ENCODE measurements at regions not wholly inside any gene's neighbourhood (a gene's known extent, or its start where the extent isn't known, plus 50 kb on each side); places are given as distances from the start of the nearest gene placed in this dataset.
"Not testable (repeated sequence)": the region's sequence is repeated elsewhere in the genome, so short reads cannot be mapped to it uniquely, and the experiment has no call there.

DNA sequence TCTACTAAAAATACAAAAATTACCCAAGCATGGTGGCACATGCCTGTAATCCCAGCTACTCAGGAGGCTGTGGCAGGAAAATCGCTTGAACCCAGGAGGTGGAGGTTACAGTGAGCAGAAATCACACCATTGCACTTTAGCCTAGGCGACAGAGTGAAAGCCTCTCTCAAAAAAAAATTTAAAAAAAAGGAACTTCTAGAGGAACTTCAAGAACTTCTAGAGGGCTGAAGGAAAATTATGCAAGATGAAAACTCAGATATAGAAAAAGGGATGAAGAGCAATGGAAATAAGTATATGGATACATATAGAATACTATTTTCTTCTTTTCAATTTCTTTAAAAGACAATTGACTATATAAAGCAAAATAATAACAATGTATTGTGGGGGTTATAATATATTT lies 51.2 kb upstream of the PRR5 start:
- no peak for DNase-seq (ENCODE audit: low read depth, low spot score)

DNA sequence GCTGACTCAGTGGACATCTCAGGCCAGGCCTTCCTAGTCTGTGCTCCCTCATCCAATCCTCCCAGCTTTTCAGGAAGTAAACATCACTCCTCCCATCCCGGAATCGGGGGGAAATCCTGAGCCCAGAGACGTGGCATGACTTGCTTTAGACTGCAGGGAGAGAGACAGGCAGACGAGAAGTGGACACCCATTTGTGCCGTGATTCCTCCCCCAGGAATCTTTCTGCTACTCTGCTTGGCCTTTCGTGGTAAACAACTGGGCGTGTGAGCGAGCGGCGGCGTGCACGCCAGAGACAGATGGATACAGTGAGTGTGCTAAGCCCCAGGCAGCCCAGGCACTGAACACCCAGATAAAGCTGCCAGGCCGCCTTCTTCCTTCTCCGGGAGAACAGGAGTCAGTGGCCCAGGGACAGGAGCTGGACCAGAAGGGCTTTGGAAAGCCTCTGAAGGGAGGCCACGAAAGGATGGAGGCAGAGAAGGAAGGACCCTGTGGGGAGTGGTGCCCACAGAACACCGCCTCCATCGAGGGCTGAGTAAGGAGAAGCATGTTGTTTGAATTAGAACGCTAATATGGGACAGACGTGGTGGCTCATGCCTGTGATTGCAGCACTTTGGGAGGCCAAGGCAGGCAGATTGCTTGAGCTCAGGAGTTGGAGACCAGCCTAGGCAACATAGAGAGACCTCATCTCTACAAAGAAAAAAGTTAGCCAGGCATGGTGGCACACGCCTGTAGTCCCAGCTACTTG lies 53.0 kb upstream of the PRR5 start:
- no peak for DNase-seq (ENCODE audit: low read depth, low spot score)

- DNase-seq (ENCODE audit: low read depth, low spot score) = no peak
These were observed 53.8 kb upstream of the PRR5 start for GRCh38 chr22:44648085-44648820.

GRCh38 chr22:44647141-44647540 lies 54.9 kb upstream of the PRR5 start:
- no peak for DNase-seq (ENCODE audit: low read depth, low spot score)

DNA sequence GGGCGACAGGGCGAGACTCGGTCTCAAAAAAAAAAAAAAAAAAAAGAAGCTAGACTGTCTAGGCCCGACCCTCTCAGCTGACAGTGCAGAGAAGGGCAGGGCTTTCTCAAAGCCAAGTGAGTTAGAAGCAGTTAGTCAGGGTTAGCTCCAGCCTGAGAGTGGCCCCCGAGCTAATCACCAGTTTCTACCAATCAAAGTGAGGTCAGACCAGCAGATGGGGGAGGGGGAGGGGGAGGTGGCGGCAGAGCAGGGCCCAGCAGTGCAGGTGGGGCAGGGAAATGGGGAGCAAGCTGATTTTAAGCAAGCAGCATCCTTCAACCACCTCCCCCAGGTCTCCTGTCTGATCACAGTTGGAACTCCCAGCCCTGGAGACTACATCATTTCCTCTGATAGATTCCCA lies 55.3 kb upstream of the PRR5 start:
- no peak for DNase-seq (ENCODE audit: low read depth, low spot score)

DNA sequence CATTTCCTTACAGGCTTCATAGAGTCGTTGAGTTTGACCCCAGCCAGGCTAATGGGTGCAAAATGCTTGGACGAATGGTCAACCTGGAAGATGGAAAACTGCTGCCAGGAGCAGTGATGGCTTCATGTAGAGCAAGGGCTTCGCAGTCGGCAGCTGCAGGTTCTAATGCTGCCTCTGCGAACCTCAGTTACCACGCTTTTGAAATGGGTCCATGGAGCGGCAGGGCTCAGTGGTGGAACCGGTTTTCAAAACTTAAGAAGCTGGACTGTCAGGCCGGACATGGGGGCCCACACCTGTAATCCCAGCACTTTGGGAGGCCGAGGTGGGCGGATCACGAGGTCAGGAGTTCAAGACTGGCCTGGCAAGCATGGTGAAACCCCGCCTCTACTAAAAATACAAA lies 55.9 kb upstream of the PRR5 start:
- DNase-seq (ENCODE audit: low read depth, low spot score) = no peak

GRCh38 chr22:44645531-44645930 lies 56.5 kb upstream of the PRR5 start:
- DNase-seq (ENCODE audit: low read depth, low spot score) = no peak

DNA sequence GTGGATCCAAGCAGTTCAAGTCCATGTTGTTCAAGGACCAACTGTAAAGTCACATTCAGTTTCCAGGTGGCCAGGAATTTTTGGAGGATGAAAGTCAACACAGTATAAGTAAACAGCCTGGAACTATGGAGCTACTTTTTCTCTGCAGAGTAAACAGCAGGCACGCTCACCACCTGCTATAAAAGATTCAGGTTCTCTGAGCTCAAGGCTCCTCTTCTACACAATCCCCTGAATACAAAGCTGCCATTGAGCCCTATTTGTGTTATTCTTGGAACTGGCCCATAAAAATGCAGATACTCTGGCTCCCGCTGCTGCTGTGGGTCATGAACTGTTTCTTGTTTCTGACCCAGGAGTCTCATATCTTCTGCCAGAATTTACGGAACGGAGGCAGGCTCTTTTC lies 56.9 kb upstream of the PRR5 start:
- DNase-seq (ENCODE audit: low read depth, low spot score) = no peak

GRCh38 chr22:44643526-44644101 lies 58.4 kb upstream of the PRR5 start:
- DNase-seq (ENCODE audit: low read depth, low spot score) = not testable (repeated sequence)

DNA sequence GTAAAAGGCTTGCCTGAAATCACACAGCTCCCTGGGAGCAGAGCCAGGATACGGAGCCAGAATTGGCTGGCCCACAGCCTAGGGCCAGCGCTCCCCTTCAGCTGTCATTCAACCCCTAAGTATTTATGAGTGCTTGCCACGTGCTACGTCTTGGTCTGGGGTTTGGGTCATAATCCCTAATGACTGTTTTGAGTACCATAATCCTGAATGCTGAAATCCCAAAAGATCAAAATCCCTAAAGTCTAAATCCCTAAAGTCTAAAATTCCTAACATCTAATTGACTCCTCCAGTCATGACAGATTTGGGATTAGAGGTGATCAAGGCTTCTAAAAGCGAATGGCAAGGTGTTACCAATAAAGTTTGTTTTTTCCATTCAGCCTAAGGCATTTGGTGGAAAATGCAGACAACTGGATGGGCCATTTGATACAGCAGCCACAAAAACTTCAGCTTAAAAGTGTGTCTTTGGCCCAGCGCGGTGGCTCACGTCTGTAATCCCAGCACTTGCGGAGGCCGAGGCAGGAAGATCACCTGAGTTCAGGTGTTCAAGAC lies 59.8 kb upstream of the PRR5 start:
- DNase-seq (ENCODE audit: low read depth, low spot score) = no peak

DNA sequence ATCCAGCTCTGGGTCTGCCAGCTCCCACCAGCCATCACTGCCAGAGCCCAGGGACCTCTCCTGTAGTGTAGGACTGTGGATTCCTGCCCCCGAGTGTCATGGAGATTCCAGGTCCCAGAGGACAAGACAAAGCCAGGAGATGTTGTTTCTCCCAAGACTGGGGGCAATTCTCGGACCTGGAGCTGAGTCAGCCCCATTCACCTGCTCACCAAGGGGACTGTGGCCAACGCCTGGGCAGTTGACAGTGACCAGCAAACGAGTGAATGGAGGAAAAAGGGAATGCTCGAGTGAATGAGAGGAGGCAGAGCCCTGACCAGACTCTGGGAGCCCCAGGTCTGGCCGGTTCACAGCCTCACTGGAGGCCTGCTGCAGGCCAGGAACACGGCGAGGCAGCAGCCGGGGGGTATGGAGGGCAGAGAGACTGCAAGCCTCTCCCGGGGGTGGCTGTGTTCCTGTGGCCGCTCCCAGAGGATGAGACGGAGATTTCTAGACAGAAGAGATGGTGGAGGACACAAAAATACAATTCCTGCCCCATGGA lies 61.3 kb upstream of the PRR5 start:
- DNase-seq (ENCODE audit: low read depth, low spot score) = no peak

- DNase-seq (ENCODE audit: low read depth, low spot score) = no peak
These were observed 62.0 kb upstream of the PRR5 start for GRCh38 chr22:44639891-44640617.

- DNase-seq (ENCODE audit: low read depth, low spot score) = no peak
These were observed 62.8 kb upstream of the PRR5 start for GRCh38 chr22:44638971-44639760.

DNA sequence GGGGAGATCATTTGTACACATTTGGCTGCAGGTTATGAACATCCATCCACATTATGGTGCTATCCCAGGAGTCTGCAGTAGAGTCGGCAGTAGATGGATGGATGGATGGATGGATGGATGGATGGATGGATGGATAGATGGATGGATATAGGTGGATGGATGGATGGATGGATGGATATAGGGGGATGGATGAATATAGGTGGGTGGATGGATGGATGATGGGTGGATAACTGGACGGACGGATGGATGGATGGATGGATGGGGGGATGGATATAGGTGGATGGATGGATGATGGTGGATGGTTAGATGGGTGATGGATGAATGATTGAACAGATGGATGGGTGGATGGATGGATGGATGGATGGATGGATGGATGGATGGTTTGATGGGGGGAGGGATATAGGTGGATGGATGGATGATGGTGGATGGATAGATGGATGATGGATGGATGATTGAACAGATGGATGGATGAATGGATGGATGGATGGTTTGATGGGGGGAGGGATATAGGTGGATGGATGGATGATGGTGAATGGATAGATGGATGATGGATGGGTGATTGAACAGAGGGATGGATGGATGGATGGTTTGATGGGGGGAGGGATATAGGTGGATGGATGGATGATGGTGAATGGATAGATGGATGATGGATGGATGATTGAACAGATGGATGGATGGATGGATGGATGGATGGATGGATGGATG lies 65.3 kb upstream of the PRR5 start:
- not testable (repeated sequence) for DNase-seq (ENCODE audit: low read depth, low spot score)

DNA sequence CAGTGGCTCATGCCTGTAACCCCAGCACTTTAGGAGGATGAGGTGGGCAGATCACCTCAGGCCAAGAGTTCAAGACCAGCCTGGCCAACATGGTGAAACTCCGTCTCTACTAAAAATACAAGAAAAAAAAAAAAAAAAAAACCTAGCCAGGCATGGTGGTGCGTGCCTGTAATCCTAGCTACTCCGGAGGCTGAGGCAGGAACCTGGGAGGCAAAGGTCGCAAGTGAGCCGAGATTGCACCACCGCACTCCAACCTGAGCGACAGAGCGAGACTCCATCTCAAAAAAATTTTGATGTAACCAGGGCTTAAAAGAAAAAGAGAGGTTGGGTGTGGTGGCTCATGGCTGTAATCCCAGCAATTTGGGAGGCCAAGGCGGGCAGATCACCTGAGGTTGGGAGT lies 66.4 kb upstream of the PRR5 start:
- not testable (repeated sequence) for DNase-seq (ENCODE audit: low read depth, low spot score)

- no peak for DNase-seq (ENCODE audit: low read depth, low spot score)
These were observed 67.3 kb upstream of the PRR5 start for GRCh38 chr22:44634426-44635321.

DNA sequence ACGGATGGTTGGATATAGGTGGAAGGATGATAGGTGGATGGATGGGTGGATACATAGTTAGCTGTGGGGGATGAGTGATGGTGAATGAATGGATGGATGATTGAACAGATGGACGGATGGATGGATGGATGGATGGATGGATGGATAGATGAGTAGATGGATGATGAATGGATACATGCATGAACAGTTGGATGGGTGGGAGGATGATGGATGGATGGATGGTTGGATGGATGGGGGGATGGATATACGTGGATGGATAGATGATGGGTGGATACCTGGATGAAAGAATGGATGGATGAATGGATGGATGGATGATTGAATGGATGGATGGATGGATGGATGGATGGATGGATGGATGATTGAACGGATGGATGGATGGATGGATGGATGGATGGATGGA lies 68.4 kb upstream of the PRR5 start:
- DNase-seq (ENCODE audit: low read depth, low spot score) = no peak

DNA sequence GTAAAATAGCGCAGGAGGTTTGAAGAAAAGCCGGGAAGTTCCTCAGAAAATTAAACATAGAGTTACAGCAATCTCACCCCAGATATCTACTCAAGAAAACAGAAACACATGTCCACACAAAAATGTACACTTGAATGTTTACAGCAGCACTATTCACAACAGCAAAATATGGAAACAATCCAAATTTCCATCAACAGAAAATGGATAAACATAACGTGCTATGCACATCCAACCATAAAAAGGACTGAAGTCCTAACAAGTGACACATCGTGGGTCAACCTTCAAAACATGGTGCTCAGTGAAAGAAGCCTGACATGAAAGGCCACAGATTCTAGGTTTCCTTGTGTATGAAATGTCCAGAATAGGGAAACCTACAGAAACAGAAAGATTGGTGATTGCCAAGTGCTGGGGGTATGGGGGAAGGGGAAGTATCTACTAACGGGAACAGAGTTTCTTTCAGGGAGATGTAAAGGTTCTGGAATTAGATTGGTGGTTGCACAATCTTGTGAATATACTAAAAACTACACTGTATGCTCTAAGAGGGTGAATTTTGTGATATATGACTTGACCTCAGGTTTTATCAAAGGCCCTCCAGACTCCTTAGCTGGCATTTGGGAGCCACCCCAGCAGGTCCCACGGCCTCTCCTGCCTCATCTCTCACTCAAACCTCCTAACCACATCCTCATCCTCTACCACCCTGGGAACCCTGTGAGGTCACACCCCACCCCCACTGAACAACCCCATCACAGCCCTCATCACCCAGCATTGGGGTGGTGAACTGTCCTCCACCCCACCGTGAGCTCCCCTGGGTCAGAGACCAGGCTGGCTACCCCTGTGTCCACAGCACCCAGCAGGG lies 69.2 kb upstream of the PRR5 start:
- no peak for DNase-seq (ENCODE audit: low read depth, low spot score)

All from activated CD4-positive, CD25-positive, alpha-beta regulatory T cell treated with anti-CD3 and anti-CD28 coated beads, Interleukin-2, amount 50 U/mL, for 16 hours (primary cell).